Fibroblast of lung (primary cell): ENCODE measurements at regions not wholly inside any gene's neighbourhood (a gene's known extent, or its start where the extent isn't known, plus 50 kb on each side); places are given as distances from the start of the nearest gene placed in this dataset.

ENCODE experiments used
- EZH2 ChIP-seq: IDR thresholded peaks from 2 replicates; pipeline ENCODE4 v1.5.1; 2012; ENCODE audit warnings: low read length, control low read depth, mild to moderate bottlenecking; ENCODE audit errors: missing control alignments
- TF ChIP-seq, protein P1 (sequence below), 2 donors: IDR thresholded peaks in 1 of 2; conservative IDR thresholded peaks in 1 of 2; 1 replicate in 1 of 2; 2 replicates in 1 of 2; pipeline ENCODE4 v1.5.1; 2011 to 2012; ENCODE audit warnings: low read length in 2 of 2, control low read depth in 1 of 2, inconsistent platforms in 1 of 2, low read depth in 1 of 2, mild to moderate bottlenecking in 1 of 2

GRCh38 chr1:118486199-118486598, 301.2 kb upstream of the SPAG17 start:
- TF ChIP-seq, protein P1, sequence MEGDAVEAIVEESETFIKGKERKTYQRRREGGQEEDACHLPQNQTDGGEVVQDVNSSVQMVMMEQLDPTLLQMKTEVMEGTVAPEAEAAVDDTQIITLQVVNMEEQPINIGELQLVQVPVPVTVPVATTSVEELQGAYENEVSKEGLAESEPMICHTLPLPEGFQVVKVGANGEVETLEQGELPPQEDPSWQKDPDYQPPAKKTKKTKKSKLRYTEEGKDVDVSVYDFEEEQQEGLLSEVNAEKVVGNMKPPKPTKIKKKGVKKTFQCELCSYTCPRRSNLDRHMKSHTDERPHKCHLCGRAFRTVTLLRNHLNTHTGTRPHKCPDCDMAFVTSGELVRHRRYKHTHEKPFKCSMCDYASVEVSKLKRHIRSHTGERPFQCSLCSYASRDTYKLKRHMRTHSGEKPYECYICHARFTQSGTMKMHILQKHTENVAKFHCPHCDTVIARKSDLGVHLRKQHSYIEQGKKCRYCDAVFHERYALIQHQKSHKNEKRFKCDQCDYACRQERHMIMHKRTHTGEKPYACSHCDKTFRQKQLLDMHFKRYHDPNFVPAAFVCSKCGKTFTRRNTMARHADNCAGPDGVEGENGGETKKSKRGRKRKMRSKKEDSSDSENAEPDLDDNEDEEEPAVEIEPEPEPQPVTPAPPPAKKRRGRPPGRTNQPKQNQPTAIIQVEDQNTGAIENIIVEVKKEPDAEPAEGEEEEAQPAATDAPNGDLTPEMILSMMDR (conservative IDR thresholded peaks at IDR 0.05 in 1 of 2, IDR thresholded peaks at IDR 0.05 in 1 of 2; ENCODE audit: low read depth in 1 of 2, low read length in 2 of 2): no peak
- TF ChIP-seq EZH2: no peak
